Heart left ventricle (tissue), 16 donors: ENCODE measurements at regions not wholly inside any gene's neighbourhood (a gene's known extent, or its start where the extent isn't known, plus 50 kb on each side); places are given as distances from the start of the nearest gene placed in this dataset.

Experiments
- ATAC-seq, 4 donors: fragments of 200-7000 bp; cut with Tn5 transposase; one replicate each; pipeline ENCODE4 v1.9.1; 2020 to 2022; ENCODE audit warnings: moderate library complexity in 4 of 4, mild to moderate bottlenecking in 3 of 4, moderate number of reproducible peaks in 1 of 4
- DNase-seq, 5 donors: peaks; one replicate each; pipeline ENCODE4 v3.0.0-alpha.2; 2020
- H3K27ac ChIP-seq, 12 donors: fragments of 200-600 bp; sonication (generic) in 4 of 12; one replicate each; pipeline versions ENCODE4 v1.5.0 to v1.8.0; 2016 to 2022; ENCODE audit warnings: mild to moderate bottlenecking in 2 of 12
- H3K27me3 ChIP-seq, 9 donors: fragments of 200-600 bp; sonication (generic) in 2 of 9; one replicate each; pipeline versions ENCODE4 v1.5.1 to v1.8.0; 2016 to 2022; ENCODE audit warnings: mild to moderate bottlenecking in 3 of 9
- H3K36me3 ChIP-seq, 9 donors: fragments of 200-600 bp; sonication (generic) in 2 of 9; one replicate each; pipeline versions ENCODE4 v1.5.0 to v1.8.0; 2018 to 2022; ENCODE audit warnings: mild to moderate bottlenecking in 2 of 9
- H3K4me1 ChIP-seq, 12 donors: fragments of 200-600 bp; sonication (generic) in 4 of 12; one replicate each; pipeline versions ENCODE4 v1.5.0 to v1.8.0; 2016 to 2022; ENCODE audit warnings: mild to moderate bottlenecking in 3 of 12
- H3K4me3 ChIP-seq, 12 donors: fragments of 200-600 bp; sonication (generic) in 4 of 12; one replicate each; pipeline versions ENCODE4 v1.5.0 to v1.8.0; 2017 to 2022; ENCODE audit warnings: mild to moderate bottlenecking in 9 of 12, moderate library complexity in 4 of 12
- H3K9me3 ChIP-seq, 12 donors: fragments of 200-600 bp; sonication (generic) in 4 of 12; one replicate each; pipeline versions ENCODE4 v1.5.0 to v1.8.0; 2016 to 2022; ENCODE audit warnings: mild to moderate bottlenecking in 1 of 12
- CTCF ChIP-seq, 12 donors: fragments of 200-600 bp; sonication (generic) in 4 of 12; IDR thresholded peaks; one replicate each; pipeline versions ENCODE4 v1.5.0 to v1.8.0; 2018 to 2022; ENCODE audit warnings: antibody characterized with exemption in 12 of 12, mild to moderate bottlenecking in 5 of 12
- POLR2A ChIP-seq, 2 donors: fragments of 450-650 bp; IDR thresholded peaks; one replicate each; pipeline ENCODE4 v1.6.1; 2017; ENCODE audit warnings: antibody characterized with exemption in 2 of 2, mild to moderate bottlenecking in 2 of 2, moderate library complexity in 2 of 2
- WGBS, 4 donors: extraction: QIAGEN DNeasy Blood & Tissue Kit in 2 of 4; methylation state at CpG; one replicate each; pipeline versions ENCODE4 v1.1.5 to v1.1.7; 2013 to 2018; 5-methylcytosine and 5-hydroxymethylcytosine counted together
- intact Hi-C, 10 donors: fragments of 100-400 bp; cut with DNase I; formaldehyde crosslinking; loops; one replicate each; pipeline versions ENCODE4 v1.11.1 to v1.14.2; 2022
- donor health status: ischemic (EF 13 %, LVEDD 7.1; RV severe dilation, severe dysfunction).
- donor health status: healthy with polysubstance abuse.
- donor health status: DM: no; HTN: yes; CAD: no.
- donor health status: DM: no; HTN: no; CAD: no.
- donor health status: ischemic (EF 25% LVEDD 6.9; RV normal size, moderate dysfunction).
- donor health status: ischemic (EF 25% LVEDD 5.7; RV mildly dilated, moderate dysfunction).
- donor health status: healthy.
- donor health status: DM: yes; HTN: yes; CAD: no.
- donor health status: ischemic (EF 35%, LVEDD 5.7; RV mildly dilated, moderate dysfunction).
- donor health status: nonischemic (EF 11% LVEDD 7.7; RV severe dilation, severe dysfunction).
- donor health status: DM: yes; HTN: yes; CAD: no.
- donor health status: PGD.
- donor health status: ischemic (EF 29% LVEDD 5.4; RV normal size, mild dysfunction).
- donor health status: nonischemic (EF 23%, LVEDD 6.1; RV moderate dilation, normal function).

- no peak for ATAC-seq
- intact Hi-C loops = no loop called here
- Histone ChIP-seq H3K27ac (no peak overlapping the region), H3K4me3 (no peak overlapping the region), H3K36me3 (no peaks in the 10 kb centered on the region), H3K4me1 (no peaks in the 10 kb centered on the region), H3K9me3 (no peaks in the 10 kb centered on the region), H3K27me3 (no peaks in the 10 kb centered on the region)
- no peak for DNase-seq
- no peak for TF ChIP-seq CTCF (IDR thresholded peaks at IDR 0.05)
Observed at GRCh38 chr3:159091936-159092335, 290.1 kb downstream of the MFSD1 start.

- DNase-seq (no peak), ATAC-seq (no peak)
- Histone ChIP-seq H3K9me3 (no peaks in the 10 kb centered on the region), H3K27me3 (no peaks in the 10 kb centered on the region), H3K4me3 (no peak overlapping the region), H3K27ac (no peak overlapping the region), H3K36me3 (no peaks in the 10 kb centered on the region), H3K4me1 (no peaks in the 10 kb centered on the region)
- TF ChIP-seq CTCF (IDR thresholded peaks at IDR 0.05) = no peak
- TF ChIP-seq POLR2A (IDR thresholded peaks at IDR 0.05) = no peak
- 73 to 85% (median 81%) methylated on average over 1 of the region's 1 CpG for WGBS, 4 donors
- intact Hi-C loops = no loop called here
Observed at GRCh38 chr3:159102001-159102400, 300.1 kb downstream of the MFSD1 start.

GRCh38 chr3:159112724-159113123, 310.9 kb downstream of the MFSD1 start:
- no peaks in the 10 kb centered on the region for H3K36me3 ChIP-seq
- intact Hi-C loops = no loop called here
- ATAC-seq = no peak
- no peak overlapping the region for H3K27ac ChIP-seq
- no peaks in the 10 kb centered on the region for H3K27me3 ChIP-seq
- no peak overlapping the region for H3K4me3 ChIP-seq
- TF ChIP-seq POLR2A (IDR thresholded peaks at IDR 0.05) (no peak), CTCF (IDR thresholded peaks at IDR 0.05) (no peak)
- no peak for DNase-seq
- no peaks in the 10 kb centered on the region for H3K4me1 ChIP-seq
- no peaks in the 10 kb centered on the region for H3K9me3 ChIP-seq

- H3K9me3 ChIP-seq = no peaks in the 10 kb centered on the region
- WGBS, 4 donors = 74 to 80% (median 76%) methylated on average over 6 of the region's 6 CpGs
Observed at GRCh38 chr3:159113221-159113875, 311.5 kb downstream of the MFSD1 start.

More at GRCh38 chr3:159113221-159113875, 311.5 kb downstream of the MFSD1 start:
- Histone ChIP-seq H3K36me3 (no peaks in the 10 kb centered on the region), H3K4me3 (no peak overlapping the region), H3K27me3 (no peaks in the 10 kb centered on the region), H3K27ac (no peak overlapping the region), H3K4me1 (no peaks in the 10 kb centered on the region)
- ATAC-seq (no peak), DNase-seq (no peak)
- TF ChIP-seq POLR2A (IDR thresholded peaks at IDR 0.05) = no peak
- TF ChIP-seq CTCF (IDR thresholded peaks at IDR 0.05) = no peak
- intact Hi-C loops = no loop called here
